Endometrial microvascular endothelial cells (primary cell): ENCODE measurements at regions not wholly inside any gene's neighbourhood (a gene's known extent, or its start where the extent isn't known, plus 50 kb on each side); places are given as distances from the start of the nearest gene placed in this dataset.

Experiments used
- in situ Hi-C: cut with HindIII; loops from 2 replicates; pipeline ENCODE4 v1.10.0; 2017; ENCODE audit warnings: low sequenced_read_pairs, low pct_unique_long_range_greater_than_20kb; ENCODE audit errors: inconsistent ontology term

DNA sequence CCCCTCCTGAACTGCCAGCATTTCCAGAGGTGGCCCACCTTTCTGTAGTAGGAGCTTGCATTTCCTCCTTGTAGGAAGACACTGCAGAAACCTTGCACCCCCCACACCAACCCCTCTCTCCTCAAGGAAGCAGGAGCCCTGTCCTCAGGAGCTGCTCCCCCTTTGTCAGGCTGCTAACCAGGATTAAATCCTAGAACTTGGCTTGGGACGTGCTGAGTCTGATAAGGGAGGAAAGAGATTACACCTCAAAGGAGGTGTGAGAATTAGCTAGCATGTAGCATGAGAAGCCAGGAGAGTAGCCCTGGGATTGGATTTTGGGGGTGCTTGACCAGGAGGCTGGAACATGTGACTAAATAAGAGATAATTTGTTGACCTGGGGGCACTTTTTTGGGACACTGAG is 119.8 kb upstream of the ALDH1B1 start:
- in situ Hi-C loops = no loop called here

GRCh38 chr9:38271666-38272241 is 120.7 kb upstream of the ALDH1B1 start:
- in situ Hi-C loops = no loop called here

DNA sequence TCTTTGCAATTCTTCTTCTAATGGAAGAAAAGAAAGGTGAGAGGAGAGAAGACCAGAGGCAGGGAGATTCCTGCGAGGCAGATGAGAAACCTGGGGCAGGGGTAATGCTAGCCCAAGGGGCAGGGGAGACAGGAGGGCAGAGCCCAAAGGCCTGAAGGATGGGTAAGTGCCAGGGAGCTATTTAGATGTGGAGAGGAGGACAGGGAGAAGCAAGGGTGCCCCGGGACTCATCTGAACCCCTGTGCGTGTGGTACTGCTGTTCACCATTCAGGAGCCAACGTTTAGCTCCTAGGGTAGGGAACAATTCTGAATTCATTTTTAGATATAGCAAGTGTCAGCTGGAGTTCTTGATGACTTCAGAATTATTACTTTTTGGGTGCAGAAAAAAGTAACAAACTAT is 122.7 kb upstream of the ALDH1B1 start:
- in situ Hi-C loops = no loop called here

DNA sequence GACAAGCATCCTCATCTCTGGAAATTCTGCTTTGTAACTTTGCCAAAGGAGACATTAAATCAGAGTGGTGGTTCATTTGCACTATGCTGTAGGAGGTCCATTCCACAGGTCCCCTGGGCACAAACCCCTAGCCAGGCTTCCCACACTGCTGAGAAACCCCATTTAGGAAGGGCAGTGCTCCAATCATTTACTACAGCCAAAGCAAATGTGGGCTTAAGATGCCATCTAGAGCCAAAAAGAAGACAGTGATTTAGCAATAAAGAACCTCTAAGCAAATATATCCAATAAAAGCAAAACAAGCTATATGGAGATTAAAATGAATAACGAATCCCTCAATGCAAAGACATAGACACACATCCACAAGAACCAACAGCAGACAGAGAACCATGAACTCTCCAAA is 129.0 kb upstream of the ALDH1B1 start:
- in situ Hi-C loops = no loop called here

DNA sequence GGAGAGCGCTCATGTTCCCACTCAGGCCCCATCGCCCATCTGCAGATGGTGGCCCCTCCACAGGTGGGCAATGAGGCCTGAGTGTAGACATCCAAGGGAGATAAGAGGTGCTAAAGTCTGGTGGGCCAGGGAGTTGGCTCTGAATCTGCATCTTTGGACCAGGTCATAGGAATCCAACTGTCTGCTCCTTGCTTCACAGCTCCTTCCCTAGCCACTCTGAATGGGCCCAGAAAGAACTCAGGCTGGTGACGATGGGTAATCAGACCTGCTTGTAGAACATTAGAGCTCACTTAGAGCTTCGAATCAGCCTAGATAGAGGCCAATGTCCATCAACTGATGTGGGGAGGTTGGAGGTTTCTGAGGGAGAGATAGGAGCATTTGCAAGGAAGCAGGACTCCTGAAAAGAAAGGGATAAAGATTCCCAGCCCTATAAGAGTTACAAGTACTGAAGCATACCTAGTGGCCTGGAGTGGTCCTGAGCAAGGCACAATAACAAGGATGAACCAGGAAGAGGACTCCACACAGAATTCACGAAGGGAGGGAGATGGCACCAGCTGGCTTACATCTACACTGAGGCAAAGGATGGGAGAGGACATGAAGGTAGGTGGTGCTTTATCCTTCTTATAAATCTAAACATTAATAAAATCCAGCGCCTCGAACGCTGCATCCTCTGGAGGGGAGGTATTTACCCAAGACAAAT is 132.8 kb upstream of the ALDH1B1 start:
- in situ Hi-C loops = no loop called here

GRCh38 chr9:38259056-38259455 is 133.4 kb upstream of the ALDH1B1 start:
- in situ Hi-C loops = no loop called here

GRCh38 chr9:38257626-38258215 is 134.8 kb upstream of the ALDH1B1 start:
- in situ Hi-C loops = no loop called here

GRCh38 chr9:38256461-38256860 is 136.0 kb upstream of the ALDH1B1 start:
- in situ Hi-C loops = no loop called here

GRCh38 chr9:38255599-38255998 is 136.9 kb upstream of the ALDH1B1 start:
- in situ Hi-C loops = no loop called here

DNA sequence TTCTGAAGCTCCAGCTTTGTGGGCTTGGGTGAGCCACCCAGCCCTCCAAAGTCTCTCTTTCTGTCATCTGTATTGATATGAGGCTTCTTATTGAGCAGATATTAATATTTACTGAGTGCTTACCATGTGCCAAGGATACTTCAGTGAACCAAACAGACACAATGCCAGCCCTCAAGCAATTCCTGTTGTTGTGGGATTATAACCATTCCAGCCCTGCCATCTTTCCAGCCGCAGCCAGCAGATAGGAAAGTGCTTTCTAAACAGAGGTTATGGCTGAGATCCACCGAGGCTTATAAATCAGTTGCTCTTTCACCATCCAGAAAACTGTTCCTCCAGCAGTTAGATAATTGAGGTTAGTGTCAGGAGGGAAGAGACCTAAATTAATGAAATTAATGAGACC is 137.7 kb upstream of the ALDH1B1 start:
- in situ Hi-C loops = no loop called here

GRCh38 chr9:38254151-38254550 is 138.4 kb upstream of the ALDH1B1 start:
- in situ Hi-C loops = no loop called here

GRCh38 chr9:38253200-38253599 is 139.3 kb upstream of the ALDH1B1 start:
- in situ Hi-C loops = no loop called here

- in situ Hi-C loops = no loop called here
Measured at GRCh38 chr9:38251036-38251860, 141.3 kb upstream of the ALDH1B1 start.

GRCh38 chr9:38250279-38251035 is 142.0 kb upstream of the ALDH1B1 start:
- in situ Hi-C loops = no loop called here

- in situ Hi-C loops = no loop called here
Measured at GRCh38 chr9:38249587-38250210, 142.8 kb upstream of the ALDH1B1 start.

DNA sequence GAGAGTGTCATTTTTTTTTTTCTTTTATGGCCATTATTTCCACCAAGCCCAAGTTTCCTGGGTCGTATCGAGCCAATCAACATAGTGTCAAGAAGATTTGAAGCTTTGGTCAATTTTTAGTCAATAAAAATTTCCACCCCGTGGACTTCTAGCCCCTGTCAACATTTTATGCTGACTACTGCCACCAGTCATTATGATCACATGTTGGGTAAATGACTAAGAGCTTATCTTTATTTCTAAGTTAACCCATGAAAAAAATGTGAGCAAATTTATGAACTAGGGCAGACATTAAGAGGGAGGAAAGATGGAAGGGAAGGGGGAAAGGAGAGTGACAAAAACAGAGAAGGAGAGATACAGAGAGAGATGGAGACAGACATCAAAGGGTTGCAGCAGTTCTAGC is 143.5 kb upstream of the ALDH1B1 start:
- in situ Hi-C loops = no loop called here

DNA sequence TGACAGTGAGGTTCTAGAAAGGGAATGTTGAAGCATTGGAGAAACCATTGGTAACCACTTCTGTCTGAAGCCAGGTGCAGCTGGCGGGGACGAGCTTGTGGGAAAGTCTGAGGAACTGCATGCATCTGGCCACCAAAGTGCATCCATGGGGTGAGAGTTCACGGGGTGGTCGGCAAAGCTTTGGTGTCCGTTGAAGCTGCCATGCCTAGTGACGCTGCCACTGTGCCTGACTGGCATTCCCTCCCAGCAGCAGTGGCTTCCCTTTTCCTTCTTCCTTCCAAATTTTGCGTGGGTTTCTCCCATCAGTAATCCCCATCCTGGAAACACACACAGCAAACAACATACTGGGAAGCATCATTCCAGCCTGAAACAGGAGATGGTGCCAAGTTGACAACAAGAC is 145.7 kb upstream of the ALDH1B1 start:
- in situ Hi-C loops = no loop called here

DNA sequence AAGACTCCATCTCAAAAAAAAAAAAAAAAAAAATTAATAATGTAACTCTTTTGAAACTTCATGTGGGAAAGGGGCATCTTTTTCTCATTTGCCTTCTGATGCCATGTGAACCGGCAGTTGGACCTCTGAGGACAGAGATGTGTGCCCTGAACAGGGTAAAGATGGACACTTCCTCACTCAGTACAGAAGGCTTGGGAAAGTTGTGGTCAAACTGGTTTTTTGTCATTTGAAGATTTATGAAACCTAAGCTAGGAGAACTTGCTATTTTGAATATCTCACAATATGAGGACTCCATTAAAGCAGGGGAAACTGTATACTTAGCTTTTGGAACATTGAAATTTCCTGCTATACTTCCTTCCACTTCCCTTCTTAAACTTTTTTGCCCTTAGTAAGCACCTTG is 147.5 kb upstream of the ALDH1B1 start:
- in situ Hi-C loops = no loop called here

DNA sequence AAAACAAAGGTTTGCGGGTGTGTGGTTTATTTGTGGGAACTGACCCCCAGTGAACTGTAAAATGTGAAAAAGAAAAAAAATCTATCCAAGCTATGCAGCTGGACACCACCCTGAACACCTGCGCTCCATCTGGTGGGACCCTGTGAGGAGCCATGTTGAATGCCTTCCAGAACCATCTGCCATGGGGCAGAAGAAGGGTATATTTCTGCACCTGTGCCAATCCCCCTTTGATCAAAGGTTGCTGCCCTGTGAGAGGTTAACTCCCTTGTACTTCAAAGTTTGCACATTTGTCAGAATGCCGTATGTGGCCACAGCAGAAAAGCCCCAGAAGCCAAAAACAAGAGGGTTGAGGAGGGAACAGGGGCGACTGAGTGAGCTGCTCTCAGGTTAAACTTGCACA is 148.5 kb upstream of the ALDH1B1 start:
- in situ Hi-C loops = no loop called here
